ENCODE measurements at regions not wholly inside any gene's neighbourhood (a gene's known extent, or its start where the extent isn't known, plus 50 kb on each side); places are given as distances from the start of the nearest gene placed in this dataset.

DNA sequence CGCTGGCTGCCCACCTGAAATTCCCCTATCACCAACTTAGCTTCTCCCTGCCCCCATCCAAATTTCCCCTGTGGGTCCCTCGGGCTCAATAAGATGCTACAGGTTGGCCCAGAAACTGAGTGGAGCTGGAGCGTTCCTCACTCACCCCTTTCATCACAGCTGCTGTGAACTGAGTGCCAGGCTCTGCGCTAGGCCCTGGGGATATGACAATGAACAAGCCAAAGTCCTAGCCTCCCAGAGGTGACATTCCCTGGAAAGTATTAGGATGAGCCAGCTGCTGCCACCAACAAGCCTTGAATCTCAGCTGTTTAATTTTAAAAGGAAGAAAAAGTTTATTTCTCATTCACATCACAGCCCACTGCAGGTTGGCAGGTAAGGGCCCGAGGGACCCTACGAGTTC is 86.6 kb upstream of the EYA2 start:
- Mint-ChIP-seq H3K36me3 (ENCODE audit: insufficient read depth, unreplicated experiment) (no peaks in the 10 kb centered on the region), H3K4me3 (ENCODE audit: unreplicated experiment) (no peak overlapping the region), H3K9me3 (ENCODE audit: unreplicated experiment) (no peaks in the 10 kb centered on the region), H3K4me1 (ENCODE audit: insufficient read depth, unreplicated experiment) (no peaks in the 10 kb centered on the region), H3K27ac (ENCODE audit: low read depth, unreplicated experiment) (no peak overlapping the region), H3K27me3 (ENCODE audit: insufficient read depth, unreplicated experiment) (peaks cover 4% of the 10 kb centered on the region)
- intact Hi-C loops (cut with micrococcal nuclease), result no loop called here
- BruUV-seq (replicated peaks), result no TSS peak
- POLR2A ChIA-PET, result no interaction called here
- no peak for TF ChIP-seq CTCF (IDR thresholded peaks at IDR 0.05; ENCODE audit: unreplicated experiment)
- no peak for DNase-seq (ENCODE audit: unreplicated experiment)
- CTCF ChIA-PET, result no interaction called here

DNA sequence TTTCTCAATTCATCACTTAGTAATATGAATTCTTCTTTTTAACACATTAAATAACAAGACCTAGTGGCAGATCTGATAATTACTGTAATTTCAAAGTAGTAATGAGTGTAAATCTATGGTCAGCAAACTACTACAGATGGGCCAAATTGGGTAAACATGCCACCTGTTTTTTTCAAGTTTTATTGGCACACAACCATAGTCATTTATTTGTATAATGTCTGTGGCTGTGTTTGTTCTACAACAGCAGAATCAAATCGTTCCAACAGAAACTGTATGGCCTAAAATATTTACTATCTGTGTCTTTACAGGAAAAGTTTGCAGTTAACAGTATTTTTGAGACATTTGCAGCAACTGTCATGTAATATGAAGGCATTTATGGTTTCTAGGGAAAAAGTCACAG is 86.1 kb upstream of the EYA2 start:
- no TSS peak for BruUV-seq (replicated peaks)
- no peak overlapping the region for H3K27ac Mint-ChIP-seq (ENCODE audit: low read depth, unreplicated experiment)
- CTCF ChIA-PET, result no interaction called here

DNA sequence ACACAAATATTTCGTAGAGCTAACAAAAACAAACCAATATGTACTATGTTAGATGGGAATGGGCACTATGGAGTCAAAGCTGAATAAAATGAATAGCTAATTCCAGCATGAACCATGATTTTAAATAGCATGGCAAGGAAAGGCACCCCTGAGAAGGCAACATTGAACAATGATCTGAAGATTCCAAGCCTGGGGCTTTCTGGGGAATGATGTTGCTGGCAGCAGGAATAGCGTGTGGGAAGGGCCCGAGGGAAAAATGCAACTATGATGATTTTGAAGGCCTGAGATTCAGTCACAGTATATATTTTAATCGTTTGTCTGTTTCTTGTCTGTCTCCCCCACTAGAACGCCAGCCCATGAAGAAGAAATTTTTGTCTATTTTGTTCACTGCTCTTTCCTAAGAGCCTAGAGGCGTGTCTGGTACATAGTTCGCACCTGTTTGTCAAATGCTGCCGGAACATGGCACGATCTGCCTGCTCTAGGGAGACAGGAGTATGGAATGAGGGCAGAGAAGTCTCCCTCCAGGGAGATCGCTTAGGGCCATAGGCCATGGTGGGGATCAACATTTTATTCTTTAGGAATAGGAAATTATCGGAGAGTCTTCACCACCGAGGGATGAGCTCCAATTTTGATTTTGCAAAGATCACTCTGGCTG is 84.8 kb upstream of the EYA2 start:
- intact Hi-C loops (cut with micrococcal nuclease), result no loop called here
- Mint-ChIP-seq H3K4me1 (ENCODE audit: insufficient read depth, unreplicated experiment) (peaks cover 3% of the 10 kb centered on the region), H3K4me3 (ENCODE audit: unreplicated experiment) (no peak overlapping the region), H3K27me3 (ENCODE audit: insufficient read depth, unreplicated experiment) (no peaks in the 10 kb centered on the region), H3K27ac (ENCODE audit: low read depth, unreplicated experiment) (no peak overlapping the region), H3K36me3 (ENCODE audit: insufficient read depth, unreplicated experiment) (no peaks in the 10 kb centered on the region), H3K9me3 (ENCODE audit: unreplicated experiment) (no peaks in the 10 kb centered on the region)
- no TSS peak for BruUV-seq (replicated peaks)
- TF ChIP-seq CTCF (IDR thresholded peaks at IDR 0.05; ENCODE audit: unreplicated experiment), result no peak
- DNase-seq (ENCODE audit: unreplicated experiment), result no peak
- ChIA-PET POLR2A (interaction anchor here (0.7 kb wide), 1 partner anchor 223 kb away, joined by 3 read pairs; no protein-coding TSS in a partner anchor), CTCF (interaction anchor here (0.6 to 0.7 kb wide), 4 partner anchors 28 to 1826 kb away, joined by 3 read pairs; no protein-coding TSS in a partner anchor)

More for the DNA sequence above, 86.1 kb upstream of the EYA2 start:
- H3K4me3 Mint-ChIP-seq (ENCODE audit: unreplicated experiment), result no peak overlapping the region
- no peaks in the 10 kb centered on the region for H3K36me3 Mint-ChIP-seq (ENCODE audit: insufficient read depth, unreplicated experiment)
- TF ChIP-seq CTCF (IDR thresholded peaks at IDR 0.05; ENCODE audit: unreplicated experiment), result no peak
- intact Hi-C loops (cut with micrococcal nuclease), result no loop called here
- no peak for DNase-seq (ENCODE audit: unreplicated experiment)
- no peaks in the 10 kb centered on the region for H3K9me3 Mint-ChIP-seq (ENCODE audit: unreplicated experiment)
- no peaks in the 10 kb centered on the region for H3K4me1 Mint-ChIP-seq (ENCODE audit: insufficient read depth, unreplicated experiment)
- H3K27me3 Mint-ChIP-seq (ENCODE audit: insufficient read depth, unreplicated experiment), result no peaks in the 10 kb centered on the region
- POLR2A ChIA-PET, result no interaction called here

- intact Hi-C loops (cut with micrococcal nuclease), result no loop called here
- Mint-ChIP-seq H3K9me3 (ENCODE audit: unreplicated experiment) (no peaks in the 10 kb centered on the region), H3K27ac (ENCODE audit: low read depth, unreplicated experiment) (no peak overlapping the region), H3K4me3 (ENCODE audit: unreplicated experiment) (no peak overlapping the region), H3K27me3 (ENCODE audit: insufficient read depth, unreplicated experiment) (no peaks in the 10 kb centered on the region), H3K4me1 (ENCODE audit: insufficient read depth, unreplicated experiment) (peaks cover 6% of the 10 kb centered on the region), H3K36me3 (ENCODE audit: insufficient read depth, unreplicated experiment) (no peaks in the 10 kb centered on the region)
- DNase-seq (ENCODE audit: unreplicated experiment), result no peak
- BruUV-seq (replicated peaks), result no TSS peak
- no peak for TF ChIP-seq CTCF (IDR thresholded peaks at IDR 0.05; ENCODE audit: unreplicated experiment)
- POLR2A ChIA-PET, result interaction anchor here (0.7 kb wide), 1 partner anchor 222 kb away, joined by 3 read pairs; no protein-coding TSS in a partner anchor
- CTCF ChIA-PET, result interaction anchor here (0.6 to 0.7 kb wide), 4 partner anchors 28 to 1825 kb away, joined by 3 read pairs; no protein-coding TSS in a partner anchor
Measured at GRCh38 chr20:46810448-46811223, 84.0 kb upstream of the EYA2 start.

All from MCF 10A (cell line).